ENCODE measurements at regions not wholly inside any gene's neighbourhood (a gene's known extent, or its start where the extent isn't known, plus 50 kb on each side); places are given as distances from the start of the nearest gene placed in this dataset.
"Not testable (repeated sequence)": the region's sequence is repeated elsewhere in the genome, so short reads cannot be mapped to it uniquely, and the experiment has no call there.

- DNase-seq (ENCODE audit: low read depth in 1 of 2, low spot score in 1 of 2) = not testable (repeated sequence)
These were observed 78.7 kb upstream of the DRD5 start for GRCh38 chr4:9702696-9703095.

- DNase-seq (ENCODE audit: low read depth in 1 of 2, low spot score in 1 of 2) = peak; percentile 38 to 50
These were observed 78.0 kb upstream of the DRD5 start for GRCh38 chr4:9703391-9703790.

- DNase-seq (ENCODE audit: low read depth in 1 of 2, low spot score in 1 of 2) = not testable (repeated sequence)
These were observed 77.3 kb upstream of the DRD5 start for GRCh38 chr4:9704126-9704525.

- no peak for DNase-seq (ENCODE audit: low read depth in 1 of 2, low spot score in 1 of 2)
These were observed 76.7 kb upstream of the DRD5 start for GRCh38 chr4:9704551-9705332.

- not testable (repeated sequence) for DNase-seq (ENCODE audit: low read depth in 1 of 2, low spot score in 1 of 2)
These were observed 74.2 kb upstream of the DRD5 start for GRCh38 chr4:9707281-9707680.

GRCh38 chr4:9707936-9708335 is 73.5 kb upstream of the DRD5 start:
- not testable (repeated sequence) for DNase-seq (ENCODE audit: low read depth in 1 of 2, low spot score in 1 of 2)

GRCh38 chr4:9709724-9710123 is 71.7 kb upstream of the DRD5 start:
- DNase-seq (ENCODE audit: low read depth in 1 of 2, low spot score in 1 of 2) = no peak

GRCh38 chr4:9715271-9715670 is 66.2 kb upstream of the DRD5 start:
- DNase-seq (ENCODE audit: low read depth in 1 of 2, low spot score in 1 of 2) = not testable (repeated sequence)

- no peak for DNase-seq (ENCODE audit: low read depth in 1 of 2, low spot score in 1 of 2)
These were observed 65.3 kb upstream of the DRD5 start for GRCh38 chr4:9716093-9716492.

- DNase-seq (ENCODE audit: low read depth in 1 of 2, low spot score in 1 of 2) = not testable (repeated sequence)
These were observed 63.0 kb upstream of the DRD5 start for GRCh38 chr4:9718246-9718939.

GRCh38 chr4:9722131-9722530 is 59.3 kb upstream of the DRD5 start:
- DNase-seq (ENCODE audit: low read depth in 1 of 2, low spot score in 1 of 2) = not testable (repeated sequence)
